GM12875 (cell line): ENCODE measurements at regions not wholly inside any gene's neighbourhood (a gene's known extent, or its start where the extent isn't known, plus 50 kb on each side); places are given as distances from the start of the nearest gene placed in this dataset.
"Not testable (repeated sequence)": the region's sequence is repeated elsewhere in the genome, so short reads cannot be mapped to it uniquely, and the experiment has no call there.

Experiments used
- H3K4me3 ChIP-seq: one replicate; pipeline ENCODE4 v1.5.1; 2011; ENCODE audit warnings: low read depth, low read length, control low read depth
- TF ChIP-seq, protein P1 (sequence below): IDR thresholded peaks from 2 replicates; pipeline ENCODE4 v1.5.1; 2011; ENCODE audit warnings: low read depth, mild to moderate bottlenecking, control low read depth, inconsistent platforms, low read length, moderate library complexity, borderline replicate concordance; ENCODE audit not compliant: insufficient read depth

DNA sequence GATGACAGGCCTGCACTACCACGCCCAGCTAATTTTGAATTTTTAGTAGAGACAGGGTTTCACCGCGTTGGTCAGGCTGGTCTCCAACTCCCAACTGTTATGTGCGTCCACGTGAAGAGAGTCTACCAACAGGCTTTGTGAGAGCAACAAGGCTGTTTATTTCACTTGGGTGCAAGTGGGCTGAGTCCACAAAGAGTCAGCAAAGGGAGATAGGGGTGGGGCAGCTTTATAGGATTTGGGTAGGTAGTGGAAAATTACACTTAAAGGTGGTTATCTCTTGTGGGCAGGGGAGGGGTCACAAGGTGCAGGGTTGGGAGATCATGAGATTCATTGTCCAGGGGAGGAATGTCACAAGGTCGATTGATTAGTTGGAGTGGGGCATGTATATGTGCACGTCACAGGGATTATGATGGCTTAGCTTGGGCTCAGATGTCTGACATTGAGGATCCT lies 111.6 kb downstream of the GOSR1 start:
- H3K4me3 ChIP-seq: no peak overlapping the region
- TF ChIP-seq, protein P1, sequence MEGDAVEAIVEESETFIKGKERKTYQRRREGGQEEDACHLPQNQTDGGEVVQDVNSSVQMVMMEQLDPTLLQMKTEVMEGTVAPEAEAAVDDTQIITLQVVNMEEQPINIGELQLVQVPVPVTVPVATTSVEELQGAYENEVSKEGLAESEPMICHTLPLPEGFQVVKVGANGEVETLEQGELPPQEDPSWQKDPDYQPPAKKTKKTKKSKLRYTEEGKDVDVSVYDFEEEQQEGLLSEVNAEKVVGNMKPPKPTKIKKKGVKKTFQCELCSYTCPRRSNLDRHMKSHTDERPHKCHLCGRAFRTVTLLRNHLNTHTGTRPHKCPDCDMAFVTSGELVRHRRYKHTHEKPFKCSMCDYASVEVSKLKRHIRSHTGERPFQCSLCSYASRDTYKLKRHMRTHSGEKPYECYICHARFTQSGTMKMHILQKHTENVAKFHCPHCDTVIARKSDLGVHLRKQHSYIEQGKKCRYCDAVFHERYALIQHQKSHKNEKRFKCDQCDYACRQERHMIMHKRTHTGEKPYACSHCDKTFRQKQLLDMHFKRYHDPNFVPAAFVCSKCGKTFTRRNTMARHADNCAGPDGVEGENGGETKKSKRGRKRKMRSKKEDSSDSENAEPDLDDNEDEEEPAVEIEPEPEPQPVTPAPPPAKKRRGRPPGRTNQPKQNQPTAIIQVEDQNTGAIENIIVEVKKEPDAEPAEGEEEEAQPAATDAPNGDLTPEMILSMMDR: no peak

DNA sequence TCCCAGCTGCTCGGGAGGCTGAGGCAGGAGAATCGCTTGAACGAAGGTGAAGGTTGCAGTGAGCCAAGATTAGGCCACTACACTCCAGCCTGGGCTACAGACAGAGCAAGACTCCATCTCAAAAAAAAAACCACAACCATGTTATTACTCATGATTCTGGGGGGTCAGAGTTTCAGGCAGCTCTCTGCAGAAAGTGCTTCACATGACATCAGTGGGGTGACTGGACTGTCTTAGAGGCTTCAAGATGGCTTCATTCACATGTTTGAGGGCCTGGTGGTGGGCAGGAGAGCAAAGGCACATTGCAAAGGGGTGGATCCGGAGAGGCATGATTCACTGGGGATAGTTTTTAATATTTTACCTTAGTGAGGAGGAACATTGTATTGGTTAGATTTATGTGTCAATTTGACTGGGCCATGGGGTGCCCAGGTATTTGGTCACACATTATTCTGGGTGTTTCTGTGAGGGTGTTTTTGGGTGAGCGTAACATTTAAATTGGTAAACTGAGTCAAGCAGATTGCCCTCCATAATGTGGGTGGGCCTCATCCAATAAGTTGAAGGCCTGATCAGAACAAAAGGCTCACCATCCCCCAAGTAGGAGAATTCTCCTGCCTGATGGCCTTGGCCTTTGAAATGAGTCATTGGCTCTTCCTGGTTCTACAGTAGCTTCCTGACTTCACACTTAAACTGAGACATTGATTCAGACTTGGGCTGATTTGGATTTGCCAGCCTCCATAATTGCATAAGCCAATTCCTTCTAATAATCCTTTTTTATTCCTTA lies 109.8 kb downstream of the GOSR1 start:
- no peak overlapping the region for H3K4me3 ChIP-seq
- TF ChIP-seq, protein P1: no peak

DNA sequence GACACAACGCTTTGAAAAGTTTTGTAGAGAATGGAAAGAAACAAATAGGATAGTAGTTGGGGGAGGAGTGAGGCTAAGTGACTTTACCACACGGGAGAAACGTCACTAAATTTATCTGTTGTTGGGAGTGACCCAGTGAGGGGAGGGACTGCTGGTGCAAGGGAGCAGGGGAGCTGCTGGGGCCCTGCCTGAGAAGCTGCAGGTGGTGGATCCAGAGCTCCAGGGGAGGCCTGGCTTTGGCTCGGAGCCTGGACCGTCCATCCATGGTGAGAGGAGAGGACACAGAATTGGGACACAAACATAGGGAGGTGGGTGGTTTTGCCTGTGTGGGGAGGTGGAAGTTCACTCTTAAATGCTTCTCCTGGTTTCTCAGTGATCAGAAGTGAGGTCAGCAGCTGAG lies 107.6 kb downstream of the GOSR1 start:
- TF ChIP-seq, protein P1: no peak
- no peak overlapping the region for H3K4me3 ChIP-seq

DNA sequence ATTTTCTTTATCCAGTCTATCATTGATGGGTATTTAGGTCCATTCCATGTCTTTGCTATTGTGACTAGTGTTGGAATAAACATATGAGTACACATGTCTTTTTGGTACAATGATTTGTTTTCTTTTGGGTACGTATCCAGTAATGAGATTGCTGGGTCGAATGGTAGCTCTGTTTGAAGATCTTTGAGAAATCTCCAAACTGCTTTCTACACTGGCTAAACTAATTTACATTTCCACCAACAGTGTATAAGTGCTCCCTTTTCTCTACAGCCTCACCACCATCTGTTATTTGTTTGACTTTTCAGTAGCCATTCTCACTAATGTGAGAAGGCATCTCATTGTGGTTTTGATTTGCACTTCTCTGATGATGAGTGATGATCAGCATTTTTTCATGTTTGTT lies 103.7 kb downstream of the GOSR1 start:
- TF ChIP-seq, protein P1: no peak

DNA sequence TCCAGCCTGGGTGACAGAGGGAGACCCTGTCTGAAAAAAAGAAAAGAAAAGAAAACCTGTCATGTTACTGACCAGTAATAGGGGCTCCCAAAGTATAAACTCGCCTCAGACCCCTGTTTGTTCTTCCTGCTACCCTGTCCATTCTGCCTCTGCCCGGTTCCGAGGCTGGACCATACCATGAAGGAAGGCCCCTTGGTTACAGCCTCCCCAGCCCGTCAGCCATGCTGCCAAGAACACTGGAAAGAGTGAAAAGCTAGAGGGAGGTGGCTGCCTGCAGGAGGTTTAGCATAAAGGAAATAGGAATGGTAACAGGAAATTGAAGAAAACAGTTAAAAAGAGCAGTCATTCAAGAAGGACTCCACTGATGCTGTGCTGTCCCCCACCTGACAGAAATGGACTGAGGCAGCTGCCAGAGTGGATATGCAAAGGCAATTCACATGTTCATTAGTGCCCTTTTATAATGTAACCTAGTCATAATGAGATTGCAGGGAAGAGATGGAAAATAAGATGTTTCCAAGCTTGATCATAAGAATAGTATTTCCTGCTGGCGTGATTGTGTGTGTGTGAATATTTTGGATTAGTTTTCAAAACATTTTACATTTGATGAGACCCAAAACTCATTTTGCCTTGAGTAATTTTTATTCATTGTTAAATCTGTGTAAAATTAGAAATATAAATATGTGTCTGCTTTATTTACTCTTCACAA lies 102.6 kb downstream of the GOSR1 start:
- TF ChIP-seq, protein P1: no peak
- H3K4me3 ChIP-seq: no peak overlapping the region

More for the DNA sequence above, 103.7 kb downstream of the GOSR1 start:
- H3K4me3 ChIP-seq: no peak overlapping the region

DNA sequence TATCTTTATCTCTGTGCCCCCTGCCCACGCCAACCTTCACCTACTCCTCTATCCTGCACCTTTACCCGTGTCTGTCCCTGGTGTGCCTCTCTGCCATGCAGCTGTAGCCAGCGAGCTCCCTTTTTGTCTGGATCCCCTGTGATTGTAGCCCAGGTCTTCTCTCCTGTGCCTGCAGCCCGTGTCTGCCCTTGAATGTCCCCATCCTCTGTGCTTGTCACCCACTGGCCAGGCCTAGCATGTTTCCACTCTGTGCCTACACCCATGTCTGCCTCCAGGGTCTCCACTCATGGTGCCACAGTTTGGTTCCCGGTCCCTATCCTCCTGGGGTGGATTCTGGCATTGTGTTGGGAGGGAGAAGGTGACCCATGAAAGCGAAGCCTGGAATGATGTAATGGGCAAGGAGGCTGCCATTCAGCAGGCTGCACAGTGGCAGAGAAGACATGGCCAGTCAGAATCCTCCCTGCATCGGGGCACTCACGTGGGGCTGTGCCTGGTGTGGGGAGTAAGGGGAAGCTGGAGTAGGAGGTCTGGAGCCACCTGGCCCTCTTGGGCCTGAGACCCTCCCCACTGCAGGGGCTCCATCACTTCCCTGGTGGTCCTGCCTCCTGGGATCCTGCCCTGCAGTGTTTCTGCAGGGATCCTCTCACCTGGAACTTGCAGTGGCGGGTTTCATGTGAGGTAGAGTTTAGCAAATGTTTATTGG lies 101.0 kb downstream of the GOSR1 start:
- not testable (repeated sequence) for H3K4me3 ChIP-seq
